K562 (cell line): ENCODE measurements at regions not wholly inside any gene's neighbourhood (a gene's known extent, or its start where the extent isn't known, plus 50 kb on each side); places are given as distances from the start of the nearest gene placed in this dataset.

Experiments used
- ARNT ChIP-seq, 2 experiments: fragments of 450-650 bp; IDR thresholded peaks; 2 replicates each; pipeline ENCODE4 v1.6.1; 2016; ENCODE audit warnings: mild to moderate bottlenecking in 1 of 2
- CTCF ChIP-seq, 3 experiments: IDR thresholded peaks in 2 of 3; conservative IDR thresholded peaks in 1 of 3; 2 replicates each; pipeline ENCODE4 v1.5.1; 2011 to 2012; ENCODE audit warnings: low read length in 3 of 3, mild to moderate bottlenecking in 3 of 3, control low read depth in 2 of 3, improper control_type of control experiment in 1 of 3, inconsistent platforms in 1 of 3, low read depth in 1 of 3, mixed read lengths in 1 of 3, moderate library complexity in 1 of 3; ENCODE audit not compliant: insufficient read depth in 2 of 3
- ELK1 ChIP-seq: sonication (generic); formaldehyde crosslinking; IDR thresholded peaks from 2 replicates; pipeline ENCODE4 v1.8.1; 2022; ENCODE audit warnings: missing genetic modification reagents
- FOXK1 ChIP-seq: sonication (generic); formaldehyde crosslinking; IDR thresholded peaks from 2 replicates; pipeline ENCODE4 v1.8.0; 2022; ENCODE audit warnings: missing genetic modification reagents, mild to moderate bottlenecking, borderline replicate concordance
- NR0B1 ChIP-seq: fragments of 450-650 bp; IDR thresholded peaks from one replicate; pipeline ENCODE4 v1.6.1; 2018; ENCODE audit warnings: mild to moderate bottlenecking, moderate library complexity; ENCODE audit not compliant: partially characterized antibody
- NRF1 ChIP-seq, 2 experiments: fragments of 450-650 bp; IDR thresholded peaks in 1 of 2; conservative IDR thresholded peaks in 1 of 2; 2 replicates each; pipeline ENCODE4 v1.6.1; 2014; ENCODE audit warnings: mild to moderate bottlenecking in 2 of 2
- PML ChIP-seq: IDR thresholded peaks from 2 replicates; pipeline ENCODE4 v1.6.1; 2012; ENCODE audit warnings: low read length, inconsistent platforms
- PRPF4 ChIP-seq: fragments of 200-400 bp; formaldehyde crosslinking; IDR thresholded peaks from one replicate; pipeline ENCODE4 v1.6.1; 2017; ENCODE audit warnings: low read length, low read depth, mild to moderate bottlenecking; ENCODE audit not compliant: insufficient read depth, poor library complexity, severe bottlenecking
- RAD21 ChIP-seq, 2 experiments: fragments of 250-450 bp in 1 of 2; fragments of 450-650 bp in 1 of 2; sonication (Bioruptor Pico) in 1 of 2; formaldehyde crosslinking in 1 of 2; IDR thresholded peaks in 1 of 2; conservative IDR thresholded peaks in 1 of 2; 2 replicates each; pipeline versions ENCODE4 v1.4.0 to v1.8.0; 2020 to 2022; ENCODE audit warnings: mild to moderate bottlenecking in 2 of 2, moderate library complexity in 1 of 2
- SAFB2 ChIP-seq: fragments of 200-400 bp; formaldehyde crosslinking; IDR thresholded peaks from 2 replicates; pipeline ENCODE4 v1.6.1; 2018; ENCODE audit warnings: borderline replicate concordance, low read length, low read depth, moderate library complexity; ENCODE audit not compliant: severe bottlenecking
- SIN3B ChIP-seq: fragments of 450-650 bp; IDR thresholded peaks from 2 replicates; pipeline ENCODE4 v1.6.1; 2017; ENCODE audit warnings: low read depth, mild to moderate bottlenecking, moderate library complexity
- YY1 ChIP-seq, 3 experiments: IDR thresholded peaks; 2 replicates each; pipeline ENCODE4 v1.6.1; 2011; ENCODE audit warnings: low read length in 2 of 3, mild to moderate bottlenecking in 2 of 3, moderate library complexity in 2 of 3, borderline replicate concordance in 1 of 3, control low read depth in 1 of 3, low read depth in 1 of 3; ENCODE audit not compliant: insufficient read depth in 3 of 3, insufficient replicate concordance in 2 of 3, control insufficient read depth in 1 of 3, insufficient read length in 1 of 3; ENCODE audit errors: extremely low read depth in 1 of 3
- ZNF444 ChIP-seq: fragments of 250-450 bp; sonication (Bioruptor Pico); IDR thresholded peaks from 2 replicates; pipeline ENCODE4 v1.4.0; 2020; ENCODE audit warnings: mild to moderate bottlenecking, moderate library complexity
- ZNF586 ChIP-seq: fragments of 450-650 bp; formaldehyde crosslinking; conservative IDR thresholded peaks from 2 replicates; pipeline ENCODE4 v1.4.0; 2020; ENCODE audit warnings: mild to moderate bottlenecking, moderate library complexity

- TF ChIP-seq CTCF (IDR thresholded peaks at IDR 0.05 in 2 of 3, conservative IDR thresholded peaks at IDR 0.05 in 1 of 3; ENCODE audit: insufficient read depth in 2 of 3, low read depth in 1 of 3, low read length in 3 of 3) (no peak), ZNF586 (CRISPR knock-in tag) (no peak), NRF1 (conservative IDR thresholded peaks at IDR 0.05 in 1 of 2, IDR thresholded peaks at IDR 0.05 in 1 of 2) (no peak), FOXK1 (CRISPR knock-in tag) (no peak), PML (no peak), NR0B1 (no peak), YY1 (IDR thresholded peaks at IDR 0.05; ENCODE audit: borderline replicate concordance in 1 of 3, control insufficient read depth in 1 of 3, extremely low read depth in 1 of 3, insufficient read depth in 3 of 3, insufficient read length in 1 of 3, insufficient replicate concordance in 2 of 3, low read depth in 1 of 3, low read length in 2 of 3) (no peak), SIN3B (no peak), SAFB2 (no peak), ARNT (IDR thresholded peaks at IDR 0.05) (no peak), PRPF4 (no peak), ZNF444 (CRISPR knock-in tag) (no peak), ELK1 (CRISPR knock-in tag) (no peak), RAD21 (CRISPR knock-in tag; conservative IDR thresholded peaks at IDR 0.05 in 1 of 2, IDR thresholded peaks at IDR 0.05 in 1 of 2) (no peak)
Measured at GRCh38 chr19:30762651-30763050, 390.5 kb downstream of the ZNF536 start.
